NCI-H2171 treated with DMSO at 0.1 percent for 48 hours (cell line): ENCODE measurements at regions not wholly inside any gene's neighbourhood (a gene's known extent, or its start where the extent isn't known, plus 50 kb on each side); places are given as distances from the start of the nearest gene placed in this dataset.
"Not testable (repeated sequence)": the region's sequence is repeated elsewhere in the genome, so short reads cannot be mapped to it uniquely, and the experiment has no call there.

ENCODE experiments used
- DNase-seq: peaks from one replicate; lab custom pipeline; 2025; lab: John Stamatoyannopoulos, UW

- no peak for DNase-seq
Observed at GRCh38 chr5:82551192-82551591, 273.0 kb upstream of the RPS23 start.

GRCh38 chr5:82549263-82549662 is 271.1 kb upstream of the RPS23 start:
- DNase-seq = no peak

- no peak for DNase-seq
Observed at GRCh38 chr5:82544004-82544403, 265.9 kb upstream of the RPS23 start.

DNA sequence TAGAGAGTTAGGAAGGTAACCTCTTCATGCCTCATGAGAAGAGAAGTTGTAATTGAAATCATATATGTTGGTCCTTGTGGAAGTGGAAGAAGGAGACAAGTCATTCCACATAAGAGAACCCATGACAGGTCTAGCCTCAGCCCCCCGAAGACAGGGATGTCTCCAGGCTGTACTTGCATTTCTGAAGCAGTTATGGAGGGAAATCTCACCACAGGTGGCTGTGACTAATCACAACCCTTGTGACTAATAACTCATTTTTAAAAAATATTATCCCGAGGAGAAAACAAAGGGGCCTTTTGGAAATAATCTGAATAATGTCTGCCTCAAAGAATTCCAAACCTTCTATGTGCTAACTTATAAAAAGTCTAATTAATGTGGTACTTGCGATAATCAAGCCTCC is 262.1 kb upstream of the RPS23 start:
- DNase-seq = no peak

DNA sequence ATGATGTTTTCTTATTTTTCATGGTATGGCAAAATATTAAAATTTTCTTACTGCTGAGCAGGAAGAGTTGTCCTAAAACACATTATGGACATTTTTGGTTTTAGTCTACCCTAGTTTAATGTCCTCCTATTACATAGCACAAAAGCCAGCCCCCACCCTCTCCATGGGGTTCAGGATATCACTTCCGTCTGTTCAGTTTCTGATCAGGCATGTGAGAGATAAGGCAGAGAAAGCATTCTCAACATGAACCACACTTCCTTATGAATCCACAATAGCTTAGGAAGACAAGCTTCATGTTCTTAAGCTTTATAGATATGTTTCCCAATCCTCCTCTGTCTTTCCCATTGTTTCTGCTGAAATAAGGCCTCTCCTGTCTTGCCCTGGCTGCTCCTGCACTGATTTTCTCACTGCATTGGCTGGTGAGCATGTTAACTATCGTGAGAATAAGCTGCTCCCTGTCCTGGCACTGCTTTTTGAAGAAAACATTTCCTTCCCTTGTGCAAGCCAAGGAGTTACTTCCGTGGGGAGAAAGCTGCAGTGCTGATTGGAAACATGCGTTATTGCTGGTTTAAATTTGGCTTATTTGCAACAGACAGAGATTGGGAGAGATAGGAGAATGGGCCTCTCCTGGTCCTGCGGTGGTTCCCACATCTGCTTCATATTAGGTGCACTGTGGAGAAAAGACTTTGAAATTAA is 260.3 kb upstream of the RPS23 start:
- no peak for DNase-seq

DNA sequence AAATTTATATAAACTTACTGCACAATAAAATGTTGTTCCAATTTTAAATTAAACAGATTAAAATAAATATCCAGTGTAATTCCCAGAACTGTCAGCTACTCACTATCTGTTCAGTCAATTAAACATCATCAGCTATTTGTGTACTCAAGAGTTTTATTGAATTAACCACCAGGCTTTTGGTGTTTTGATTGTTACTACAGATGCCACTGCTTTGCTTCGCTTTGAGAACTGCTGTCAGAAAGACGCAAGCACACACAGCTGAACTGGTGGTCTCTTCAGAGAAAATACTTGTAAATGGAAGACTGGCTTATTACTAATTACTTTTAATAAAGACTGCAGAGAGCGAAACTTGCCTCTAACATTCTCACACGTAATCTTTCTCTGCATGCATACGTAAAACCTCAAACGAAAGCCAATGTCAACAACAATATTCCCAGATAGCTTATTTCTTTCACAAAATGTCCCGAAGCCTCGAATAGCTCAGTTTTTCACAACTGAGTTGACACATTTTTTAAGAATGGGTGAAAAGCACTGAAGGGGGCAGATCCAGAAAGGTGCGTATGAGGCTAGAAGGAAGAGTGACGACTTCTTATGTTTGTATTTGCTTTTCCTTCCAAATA is 259.6 kb upstream of the RPS23 start:
- DNase-seq = no peak

GRCh38 chr5:82534986-82535385 is 256.8 kb upstream of the RPS23 start:
- no peak for DNase-seq

- not testable (repeated sequence) for DNase-seq
Observed at GRCh38 chr5:82532075-82532474, 253.9 kb upstream of the RPS23 start.

GRCh38 chr5:82526540-82526939 is 248.4 kb upstream of the RPS23 start:
- DNase-seq = no peak

DNA sequence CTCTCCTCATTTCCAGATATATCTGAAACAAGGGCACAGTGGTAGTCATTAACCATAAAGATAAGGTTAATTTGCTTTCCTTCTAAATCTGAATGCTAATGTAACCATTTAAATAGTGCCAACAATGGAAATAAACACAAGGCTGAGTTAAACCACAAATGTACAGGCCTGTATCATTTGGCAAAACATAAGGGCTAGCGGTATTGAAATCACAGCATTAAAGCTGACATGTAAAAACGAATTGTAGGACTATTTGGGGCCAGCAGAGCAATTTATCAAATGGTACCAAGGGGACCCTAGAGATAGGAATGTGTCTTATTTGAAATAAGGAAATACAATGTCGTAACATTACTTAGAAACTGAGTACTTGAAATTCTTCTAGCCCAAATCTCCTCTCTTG is 247.5 kb upstream of the RPS23 start:
- no peak for DNase-seq

DNA sequence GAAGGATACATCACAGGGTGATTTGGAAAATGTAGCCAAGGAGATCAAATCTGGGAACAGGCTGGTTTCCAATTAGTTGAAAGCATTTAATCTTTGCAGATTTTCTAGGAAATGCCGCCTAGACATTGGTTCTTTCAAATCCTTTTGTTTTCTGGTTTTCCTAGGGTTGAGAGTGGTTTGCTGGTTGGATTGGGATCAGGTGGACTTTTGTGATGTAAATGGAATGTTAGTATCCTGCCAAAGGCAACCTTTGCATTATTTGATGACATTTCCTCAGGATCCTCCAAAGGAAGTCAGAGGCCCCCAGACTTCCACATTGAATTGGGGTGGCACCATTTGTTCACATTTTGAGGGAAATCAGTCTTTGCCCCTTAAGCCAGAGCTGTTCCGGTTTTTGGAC is 245.5 kb upstream of the RPS23 start:
- DNase-seq = no peak

- DNase-seq = no peak
Observed at GRCh38 chr5:82522897-82523296, 244.7 kb upstream of the RPS23 start.

DNA sequence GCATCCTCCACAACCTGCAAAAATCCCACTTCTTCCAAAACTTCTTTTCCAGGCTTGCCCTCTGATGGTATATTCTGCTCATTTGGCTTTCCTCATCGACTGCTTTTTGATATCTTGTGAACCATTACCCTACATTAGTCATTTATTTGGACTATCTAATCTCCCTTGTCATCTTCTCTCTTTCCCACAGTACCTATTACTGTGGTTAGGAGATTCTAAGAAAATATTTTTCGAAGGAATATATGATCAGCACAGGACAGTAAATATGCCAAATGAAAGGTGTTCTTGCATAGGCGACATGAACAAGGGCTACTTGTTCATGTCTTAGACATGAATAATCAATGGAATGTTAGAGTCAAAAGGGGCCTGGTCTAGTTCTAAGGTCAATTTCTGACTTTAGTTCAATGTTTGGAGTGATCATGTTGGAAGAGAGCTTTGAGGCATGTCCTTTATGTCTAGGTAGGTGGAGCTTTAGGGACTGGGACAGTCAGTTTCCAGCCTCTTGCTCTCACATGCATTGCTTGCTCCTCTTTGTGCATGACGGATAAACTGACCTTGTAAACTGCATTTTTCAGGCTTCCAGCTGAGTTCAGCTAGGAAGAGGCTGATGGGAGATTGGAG is 243.4 kb upstream of the RPS23 start:
- no peak for DNase-seq

GRCh38 chr5:82519558-82519957 is 241.4 kb upstream of the RPS23 start:
- DNase-seq = no peak

DNA sequence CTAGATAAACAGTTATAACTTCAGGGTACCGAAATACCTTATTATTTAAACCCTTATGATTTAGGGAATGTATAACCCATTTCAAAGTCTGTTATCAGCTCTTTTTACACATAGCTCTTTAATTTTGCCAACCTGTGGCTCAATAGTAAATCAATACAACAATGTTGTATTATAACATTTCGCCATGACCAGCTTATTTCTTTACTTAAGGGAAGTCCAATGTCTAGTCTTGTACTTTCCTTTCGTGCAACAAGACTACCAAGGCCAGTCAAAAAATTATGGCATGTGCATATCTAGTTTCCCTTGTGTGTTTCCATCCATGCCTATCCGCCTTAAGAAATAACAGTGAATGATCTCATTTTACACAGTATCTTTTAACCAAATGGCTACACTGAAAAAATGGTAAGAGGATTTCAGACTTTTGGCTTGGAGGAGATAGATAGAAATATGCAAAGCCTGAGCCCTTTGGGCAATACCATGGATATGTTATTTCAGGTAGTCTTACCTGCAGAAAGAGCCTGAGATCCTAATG is 239.5 kb upstream of the RPS23 start:
- DNase-seq = no peak

DNA sequence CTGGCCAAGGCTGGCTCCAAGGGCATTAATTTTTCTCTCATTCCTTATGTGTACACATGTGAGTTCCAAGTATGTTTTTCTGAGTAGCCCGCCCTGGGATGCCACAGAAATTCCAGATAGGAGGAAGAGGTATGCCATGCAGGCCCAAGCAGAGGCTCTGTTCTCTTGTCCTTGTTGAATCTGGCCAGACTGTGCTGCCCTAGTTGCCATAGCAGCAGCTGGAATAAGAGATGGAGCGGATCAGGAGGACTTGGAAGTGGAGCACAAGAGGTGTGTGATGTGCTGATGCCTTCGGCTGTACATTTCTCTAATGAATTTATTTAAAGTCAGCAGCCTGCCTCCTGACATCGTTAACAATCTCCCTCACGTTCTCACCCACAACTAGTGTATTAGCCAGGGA is 235.6 kb upstream of the RPS23 start:
- no peak for DNase-seq

GRCh38 chr5:82512025-82512424 is 233.9 kb upstream of the RPS23 start:
- no peak for DNase-seq

GRCh38 chr5:82511134-82511533 is 233.0 kb upstream of the RPS23 start:
- DNase-seq = no peak

- DNase-seq = no peak
Observed at GRCh38 chr5:82509762-82510161, 231.6 kb upstream of the RPS23 start.

DNA sequence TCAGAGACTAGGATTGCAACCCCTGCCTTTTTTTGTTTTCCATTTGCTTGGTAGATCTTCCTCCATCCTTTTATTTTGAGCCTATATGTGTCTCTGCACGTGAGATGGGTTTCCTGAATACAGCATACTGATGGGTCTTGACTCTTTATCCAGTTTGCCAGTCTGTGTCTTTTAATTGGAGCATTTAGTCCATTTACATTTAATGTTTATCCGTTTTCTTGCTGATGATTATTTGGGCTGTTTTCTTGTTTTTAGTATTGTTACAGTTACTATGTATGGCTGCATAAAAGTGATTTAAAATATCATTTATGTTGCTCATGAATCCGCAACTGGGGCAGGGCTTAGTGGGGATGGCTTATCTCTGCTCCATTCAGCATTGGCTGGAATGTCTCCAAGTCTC is 228.2 kb upstream of the RPS23 start:
- DNase-seq = not testable (repeated sequence)

DNA sequence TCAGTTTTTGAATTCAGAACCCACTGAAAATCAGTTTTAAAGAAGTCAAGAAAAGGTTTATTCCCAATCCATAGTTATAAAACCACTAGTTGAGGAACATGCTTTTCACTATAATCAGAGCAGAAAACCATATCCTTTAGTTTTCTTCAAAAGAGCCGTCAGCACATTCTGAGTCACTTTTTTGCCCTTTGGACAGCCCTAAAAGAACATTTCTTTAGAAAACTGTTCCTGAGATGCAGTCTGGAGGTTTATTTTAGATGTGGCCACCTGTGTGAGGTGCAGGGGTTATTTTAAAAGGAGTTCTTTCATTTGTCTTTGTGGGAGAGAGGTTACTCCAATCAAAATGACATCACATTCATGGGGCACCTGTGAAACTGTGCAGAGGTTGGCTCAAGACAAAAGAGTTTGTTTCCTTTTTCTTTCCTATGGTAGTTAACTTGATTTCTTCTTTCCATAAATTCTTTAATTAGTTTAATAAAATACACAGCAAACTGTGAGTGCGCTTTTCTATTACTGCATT is 221.6 kb upstream of the RPS23 start:
- no peak for DNase-seq

- DNase-seq = no peak
Observed at GRCh38 chr5:82497242-82497641, 219.1 kb upstream of the RPS23 start.

DNA sequence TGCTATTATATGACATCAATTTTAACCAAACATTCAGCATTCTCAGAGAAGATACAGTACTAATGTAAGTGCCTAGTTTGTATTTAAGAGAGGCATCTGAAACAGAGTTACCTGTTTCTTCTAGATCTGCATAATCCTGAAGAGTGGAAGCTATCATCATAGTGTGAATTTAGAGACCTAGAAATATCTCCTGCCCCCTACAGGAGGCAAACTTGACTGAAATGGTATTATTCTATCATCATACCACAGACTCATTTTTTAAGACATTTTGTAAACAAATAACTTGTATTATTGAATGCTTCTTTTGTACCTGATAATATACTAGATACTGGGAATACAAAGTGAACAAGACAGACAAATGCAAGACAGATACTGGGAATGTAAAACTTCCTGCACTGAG is 216.8 kb upstream of the RPS23 start:
- DNase-seq = no peak
